GM18508 (cell line): ENCODE measurements at regions not wholly inside any gene's neighbourhood (a gene's known extent, or its start where the extent isn't known, plus 50 kb on each side); places are given as distances from the start of the nearest gene placed in this dataset.
"Not testable (repeated sequence)": the region's sequence is repeated elsewhere in the genome, so short reads cannot be mapped to it uniquely, and the experiment has no call there.

ENCODE experiments used
- ATAC-seq: cut with Tn5 transposase; IDR thresholded peaks from one replicate; pipeline ENCODE4 v1.9.1; 2021; ENCODE audit warnings: moderate number of reproducible peaks; ENCODE audit not compliant: insufficient read depth, unreplicated experiment

DNA sequence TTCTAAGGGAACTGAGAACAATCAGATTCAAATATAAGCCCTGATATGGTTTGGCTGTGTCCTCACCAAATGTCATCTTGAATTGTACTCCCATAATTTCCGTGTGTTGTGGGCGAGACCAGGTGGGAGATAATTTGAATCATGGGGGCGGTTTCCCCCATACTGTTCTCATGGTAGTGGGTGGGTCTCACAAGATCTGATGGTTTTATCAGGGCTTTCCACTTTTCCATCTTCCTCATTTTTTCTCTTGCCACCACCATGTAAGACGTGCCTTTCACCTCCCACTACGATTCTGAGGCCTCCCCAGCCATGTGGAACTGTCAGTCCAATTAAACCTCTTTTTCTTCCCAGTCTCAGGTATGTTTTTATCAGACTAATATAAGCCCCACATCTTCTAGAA is 217.8 kb downstream of the ACKR3 start:
- ATAC-seq: not testable (repeated sequence)

DNA sequence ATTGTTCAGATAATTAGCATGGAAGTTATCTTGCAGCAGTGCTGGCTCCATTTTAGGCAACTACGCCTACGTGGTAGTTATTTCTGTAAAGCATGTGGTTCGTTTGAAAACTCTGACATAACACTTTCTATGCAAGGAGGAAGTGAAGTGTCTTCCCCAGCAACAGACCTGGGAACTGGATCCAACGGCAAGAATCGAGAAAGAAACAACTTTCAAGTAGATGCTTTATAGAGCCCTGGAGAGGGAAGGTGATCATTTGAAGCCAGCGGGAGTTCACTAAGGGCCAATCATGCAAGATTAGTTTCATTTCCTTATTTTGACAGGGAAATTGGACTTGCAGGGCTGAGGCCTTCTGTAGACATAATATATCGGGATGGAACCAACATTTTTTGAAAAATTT is 218.3 kb downstream of the ACKR3 start:
- no peak for ATAC-seq

DNA sequence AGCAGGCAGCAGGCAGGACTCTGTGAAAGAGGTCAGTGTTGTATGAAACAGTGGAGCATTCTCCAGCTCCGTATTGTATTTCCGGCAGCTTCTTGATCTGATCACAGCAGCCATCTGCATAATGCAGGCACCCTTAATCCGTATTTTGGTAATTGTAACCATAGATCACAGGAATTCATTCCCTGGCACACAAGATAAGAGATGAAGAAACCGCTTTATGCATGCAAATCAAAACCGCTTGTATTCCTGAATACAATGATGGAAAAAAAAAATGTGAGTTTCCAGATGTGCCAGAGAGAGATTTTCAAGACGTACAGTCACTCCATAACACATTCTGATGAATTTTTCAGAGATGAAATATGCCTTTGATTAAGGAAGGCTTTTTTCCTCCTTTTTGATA is 221.3 kb downstream of the ACKR3 start:
- ATAC-seq: no peak

DNA sequence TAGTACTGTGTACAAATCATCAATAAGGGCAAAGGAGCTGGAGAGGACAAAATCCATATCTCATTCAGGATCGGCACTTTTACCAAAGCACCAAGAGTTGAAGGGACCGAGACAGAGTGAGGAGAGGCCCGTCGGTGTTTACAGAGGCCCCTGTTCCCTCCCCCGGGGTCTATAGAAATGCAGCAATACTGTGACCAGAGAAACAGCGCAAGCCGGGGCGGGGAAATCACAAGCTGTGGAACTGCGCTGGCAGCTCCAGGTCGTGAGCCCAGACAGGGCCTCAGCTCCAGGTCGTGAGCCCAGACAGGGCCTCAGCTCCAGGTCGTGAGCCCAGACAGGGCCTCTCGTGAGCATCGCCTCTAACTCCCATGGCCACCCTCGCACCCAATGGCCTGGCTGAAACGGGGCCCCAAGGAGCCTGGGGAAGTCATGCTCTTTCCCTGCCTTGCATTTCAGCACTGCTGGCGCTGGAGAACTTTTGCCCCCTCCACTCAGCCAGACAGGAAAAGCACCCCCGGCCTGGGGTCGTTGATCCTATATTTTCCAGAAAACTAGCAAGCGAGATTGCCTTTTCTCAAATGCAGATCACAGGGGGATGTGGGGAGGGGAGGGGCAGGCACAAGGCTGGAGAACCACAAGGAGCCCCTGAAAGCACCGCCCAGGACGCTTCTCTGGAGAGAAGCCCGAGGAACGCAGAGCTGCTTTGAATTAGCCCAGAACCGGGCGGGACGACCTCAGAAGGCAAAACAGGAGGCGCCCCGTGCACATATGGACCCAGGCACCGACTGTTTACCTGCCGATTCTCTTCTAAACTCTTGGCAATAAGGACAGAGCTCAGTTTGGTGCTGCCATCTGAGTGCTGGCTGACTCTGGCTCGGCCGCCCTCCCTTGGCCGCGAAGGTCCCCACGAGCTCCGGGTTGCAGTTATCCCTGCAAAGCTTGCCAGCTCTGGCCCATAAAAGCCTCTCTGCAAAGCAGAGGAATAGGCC is 223.7 kb downstream of the ACKR3 start:
- ATAC-seq: no peak

DNA sequence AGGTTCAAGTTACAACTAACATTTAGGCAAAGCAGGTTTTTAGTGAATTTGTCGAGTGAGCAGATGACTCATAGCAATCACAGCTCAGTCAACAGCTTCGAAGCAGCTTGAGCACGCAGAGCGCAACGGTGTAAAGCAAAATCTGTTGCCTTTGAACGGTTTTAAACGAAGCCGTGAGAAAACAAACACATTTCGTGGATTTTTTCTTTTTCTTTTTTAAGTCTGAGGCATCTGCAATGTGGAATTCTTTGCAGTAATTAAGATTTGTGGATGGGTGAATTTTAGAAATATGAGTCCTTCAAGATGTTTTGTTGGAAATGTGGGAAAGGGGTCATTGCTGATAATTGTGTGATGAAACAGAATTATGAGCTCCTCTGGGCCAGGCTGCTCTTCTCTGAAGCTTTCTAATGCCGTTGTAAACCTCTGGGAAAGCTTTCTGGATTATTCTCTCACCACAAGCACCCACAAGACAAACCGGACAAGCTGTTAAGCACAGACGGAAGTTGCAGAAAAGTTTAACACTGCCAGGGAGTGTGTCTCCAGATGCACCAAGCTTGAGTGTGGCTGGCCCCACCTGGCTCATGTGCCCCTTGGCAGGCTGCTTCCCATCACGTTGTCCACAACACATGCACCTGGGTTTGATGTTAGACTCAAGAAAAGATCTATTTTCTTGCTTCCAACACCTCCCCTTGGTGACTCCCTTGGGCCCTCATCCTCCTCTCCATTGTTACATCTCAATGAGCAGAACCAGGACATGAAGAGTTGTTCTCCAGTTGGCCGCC is 224.7 kb downstream of the ACKR3 start:
- ATAC-seq: no peak

DNA sequence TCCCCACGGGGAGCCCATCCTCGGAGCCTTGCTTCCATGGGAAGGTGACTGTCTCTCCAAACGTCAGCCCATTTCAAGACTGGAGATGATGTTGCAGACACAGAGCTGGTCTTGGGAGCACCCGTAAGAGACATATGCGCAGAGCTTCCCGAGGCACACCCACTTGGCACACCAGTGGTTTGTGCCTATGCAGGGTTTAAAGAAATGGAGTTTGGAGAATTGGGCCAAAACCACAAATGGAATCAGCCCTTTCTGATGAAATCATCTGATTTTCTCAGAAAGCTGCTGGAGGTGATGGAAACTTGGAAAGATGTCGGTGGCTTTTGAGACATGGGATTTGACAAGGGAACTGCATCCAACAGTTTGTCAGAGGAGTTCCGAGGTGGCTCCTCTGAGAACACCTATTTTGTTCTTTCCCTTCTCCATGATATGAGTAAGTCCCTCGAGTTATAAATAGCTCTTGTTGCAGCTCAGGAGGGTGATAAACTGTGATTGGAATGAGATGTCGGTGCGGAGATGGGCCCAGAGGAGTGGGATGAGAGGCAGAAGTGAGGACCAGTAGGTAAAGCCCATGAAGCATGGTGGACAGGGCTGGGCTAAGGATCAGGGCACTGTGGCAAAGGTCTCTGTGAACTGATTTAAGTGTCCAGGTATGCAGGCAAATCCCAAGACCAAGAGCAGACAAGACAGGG is 225.7 kb downstream of the ACKR3 start:
- no peak for ATAC-seq

DNA sequence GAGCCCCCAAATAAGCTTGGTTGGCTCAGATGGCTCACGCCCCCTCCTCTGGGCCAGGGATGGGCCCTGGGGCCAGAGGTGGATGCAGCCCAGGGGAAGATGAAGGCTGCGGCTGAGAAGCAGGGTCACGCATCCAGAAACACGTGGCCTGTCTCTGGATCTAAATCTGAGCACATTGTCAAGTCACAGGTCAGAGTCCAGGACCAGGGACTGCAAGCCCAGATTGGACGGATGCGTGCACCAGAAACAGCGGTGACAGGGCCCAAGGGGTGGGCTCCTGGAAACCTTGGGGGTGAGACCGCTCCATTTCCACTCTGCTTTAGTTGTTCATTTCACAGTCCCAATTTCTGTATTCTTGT is 226.2 kb downstream of the ACKR3 start:
- no peak for ATAC-seq

DNA sequence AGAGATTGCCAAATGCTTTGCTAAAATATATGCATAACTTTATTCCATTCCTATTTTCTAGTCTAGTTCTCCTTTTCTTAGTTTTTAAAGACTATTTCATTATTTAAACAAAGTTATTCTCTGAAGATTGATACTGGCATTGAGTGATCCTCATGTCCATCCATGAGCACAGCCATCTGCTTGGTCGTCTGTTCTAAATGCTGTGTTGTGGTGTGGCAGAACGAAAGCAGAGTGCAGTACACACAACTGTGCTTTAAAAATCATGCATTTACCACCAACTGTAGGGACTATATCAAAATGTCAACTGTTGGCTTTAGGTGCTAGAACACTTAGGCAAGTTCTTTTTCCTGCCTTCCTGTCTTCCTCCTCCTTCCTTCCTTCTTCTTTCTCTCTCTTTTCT is 226.6 kb downstream of the ACKR3 start:
- ATAC-seq: no peak

DNA sequence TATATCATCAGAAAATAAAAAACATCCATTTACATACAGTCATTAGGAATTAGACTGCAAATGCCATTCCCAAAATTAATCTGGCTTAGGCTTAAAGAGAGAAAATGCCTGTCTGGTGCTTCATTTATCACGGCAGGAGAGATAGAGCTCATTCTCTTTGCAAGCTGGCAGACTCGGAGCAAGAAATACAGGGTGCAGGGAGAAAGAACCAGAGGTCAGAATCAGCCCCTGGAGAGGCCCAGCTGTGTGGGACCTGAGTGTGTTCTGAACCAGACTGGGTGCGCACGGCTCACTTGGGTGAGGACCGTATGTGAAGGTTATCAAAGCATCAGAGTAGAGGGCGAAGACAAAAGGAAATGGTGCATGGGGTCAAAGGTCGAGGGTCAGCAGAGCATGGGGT is 227.8 kb downstream of the ACKR3 start:
- no peak for ATAC-seq

DNA sequence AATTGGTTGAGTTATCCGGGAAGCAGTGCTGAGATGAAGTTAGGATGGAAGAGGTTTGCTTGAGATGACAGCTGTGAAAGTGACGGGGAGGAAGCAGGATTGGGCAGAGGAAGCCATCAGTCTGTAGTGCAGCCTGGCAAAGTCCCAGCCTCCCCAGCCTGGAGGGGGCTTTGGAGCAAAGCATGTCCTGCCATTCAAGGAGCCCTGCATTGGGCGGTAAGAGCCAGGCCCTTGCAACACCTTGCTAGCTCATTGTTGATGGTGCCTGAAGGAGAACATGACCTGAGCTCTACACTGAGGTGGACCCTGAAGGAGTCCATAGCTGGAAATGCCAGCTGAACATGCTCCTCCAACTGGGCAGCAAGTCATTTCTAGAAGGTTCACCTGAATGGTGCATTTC is 228.9 kb downstream of the ACKR3 start:
- no peak for ATAC-seq

DNA sequence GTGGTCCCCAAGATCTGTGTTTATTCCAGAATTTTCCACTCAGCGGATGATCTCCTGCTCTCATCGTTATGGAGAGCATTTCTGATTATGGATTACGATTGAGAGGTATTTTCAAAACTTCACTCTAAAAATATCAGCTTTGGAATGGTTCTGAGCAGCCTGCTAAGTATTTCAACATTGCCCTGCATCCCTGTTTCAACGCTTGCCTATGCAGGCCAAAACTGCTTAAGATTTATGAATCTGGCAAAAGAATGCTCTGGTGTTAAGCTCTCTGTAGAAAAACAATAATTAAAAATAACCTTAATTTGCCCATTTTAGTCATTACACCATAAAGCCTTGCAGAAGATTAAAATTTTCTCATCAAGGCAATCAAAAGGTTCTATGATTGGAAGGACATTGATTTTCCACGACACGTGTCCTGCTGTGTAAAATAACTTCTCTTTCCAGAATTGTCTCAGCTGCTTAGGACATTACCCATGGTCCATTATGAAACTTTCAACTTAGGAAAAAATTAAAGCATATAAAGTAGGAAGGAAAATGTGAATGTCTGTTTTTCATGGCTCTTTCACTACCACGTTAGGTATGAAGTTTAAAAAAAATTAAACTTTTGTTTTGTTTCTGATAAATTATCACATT is 229.9 kb downstream of the ACKR3 start:
- ATAC-seq: no peak

DNA sequence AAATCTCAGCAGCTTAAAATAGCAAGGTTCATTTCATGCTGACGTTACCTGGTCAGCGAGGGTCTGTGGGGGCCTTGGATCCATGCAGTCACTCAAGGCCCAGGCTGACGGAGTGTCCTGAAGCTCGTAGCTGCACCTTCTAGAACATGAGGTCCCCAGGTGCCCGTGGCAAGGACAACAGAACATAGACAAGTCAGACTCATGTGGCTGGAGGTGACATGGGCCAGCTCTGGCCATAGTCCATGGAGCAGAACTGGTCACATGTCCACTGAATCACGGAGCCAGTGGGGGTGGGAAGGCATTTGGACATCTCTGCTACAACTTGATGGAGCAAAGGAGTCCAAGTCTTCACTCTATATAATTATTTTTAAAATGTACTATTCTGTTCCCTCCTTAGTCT is 233.2 kb downstream of the ACKR3 start:
- no peak for ATAC-seq

DNA sequence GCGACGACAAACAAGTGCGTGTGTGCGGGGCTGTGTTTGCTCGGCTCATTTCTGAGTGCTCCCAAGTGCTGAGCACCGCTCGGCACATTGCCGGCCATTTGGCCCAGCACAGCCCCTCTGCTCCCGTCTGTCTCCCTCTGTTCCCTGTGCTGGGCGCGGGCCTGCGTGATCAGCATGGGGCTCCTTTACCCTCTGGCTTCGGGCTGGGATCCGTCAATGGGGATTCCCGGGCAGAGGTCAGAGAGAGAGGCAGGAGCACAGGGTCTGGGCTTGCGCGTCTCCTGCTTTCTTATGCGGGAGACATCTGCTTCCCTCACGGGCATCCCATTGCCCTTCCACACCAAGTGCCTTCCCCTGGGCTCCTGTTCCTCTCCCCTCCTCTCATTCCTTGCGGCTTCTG is 234.0 kb downstream of the ACKR3 start:
- no peak for ATAC-seq

DNA sequence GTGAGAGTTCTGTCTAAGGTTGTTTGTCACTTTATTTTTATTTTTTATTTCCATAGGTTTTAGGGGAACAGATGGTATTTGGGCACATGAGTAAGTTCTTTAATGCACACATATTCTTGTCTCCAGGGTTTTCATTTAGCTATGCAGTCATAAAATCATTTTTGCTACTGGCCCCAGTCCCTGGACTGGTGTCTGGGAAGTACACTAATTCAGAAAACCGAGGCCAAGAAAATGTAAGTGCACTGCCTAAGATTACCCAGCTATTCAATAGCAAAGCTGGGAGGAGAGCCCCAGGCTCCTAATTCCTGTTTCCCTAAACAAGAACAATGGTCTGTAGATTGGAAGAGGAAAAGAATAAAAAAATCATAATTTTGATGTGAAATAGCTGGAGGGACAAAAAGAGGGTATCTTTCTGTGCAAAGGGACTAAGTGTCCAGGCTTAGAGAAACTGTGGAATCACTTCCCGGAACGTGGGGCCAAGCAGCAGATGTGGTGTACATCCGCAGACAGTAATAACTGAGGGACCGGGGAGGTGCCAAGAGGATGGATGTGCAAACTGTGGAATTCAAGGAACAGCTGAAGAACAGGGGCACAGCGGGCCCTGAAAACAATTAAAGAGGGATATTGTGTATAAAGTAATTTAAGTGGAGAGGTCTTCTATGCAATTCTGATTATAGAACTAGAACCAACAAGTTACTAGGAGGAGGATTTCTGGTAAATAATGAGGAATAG is 236.3 kb downstream of the ACKR3 start:
- ATAC-seq: no peak

DNA sequence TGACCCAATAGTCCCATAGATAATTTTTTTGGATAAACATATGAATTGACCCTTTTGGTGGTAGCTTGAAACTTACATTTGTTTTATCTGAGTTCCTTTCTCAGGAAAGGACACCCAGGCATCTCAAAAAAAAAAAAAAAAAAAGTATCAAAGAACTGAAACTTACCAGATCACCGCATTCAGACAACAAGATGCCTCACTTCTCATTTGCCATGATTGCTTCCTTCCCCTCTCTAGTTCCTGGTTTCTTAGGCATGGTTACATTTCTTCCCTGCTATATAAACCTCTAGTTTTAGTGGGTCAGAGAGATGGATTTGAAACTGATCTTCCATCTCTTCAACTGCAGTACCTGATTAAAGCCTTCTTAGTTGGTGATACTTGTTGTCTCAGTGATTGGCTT is 240.1 kb downstream of the ACKR3 start:
- no peak for ATAC-seq

DNA sequence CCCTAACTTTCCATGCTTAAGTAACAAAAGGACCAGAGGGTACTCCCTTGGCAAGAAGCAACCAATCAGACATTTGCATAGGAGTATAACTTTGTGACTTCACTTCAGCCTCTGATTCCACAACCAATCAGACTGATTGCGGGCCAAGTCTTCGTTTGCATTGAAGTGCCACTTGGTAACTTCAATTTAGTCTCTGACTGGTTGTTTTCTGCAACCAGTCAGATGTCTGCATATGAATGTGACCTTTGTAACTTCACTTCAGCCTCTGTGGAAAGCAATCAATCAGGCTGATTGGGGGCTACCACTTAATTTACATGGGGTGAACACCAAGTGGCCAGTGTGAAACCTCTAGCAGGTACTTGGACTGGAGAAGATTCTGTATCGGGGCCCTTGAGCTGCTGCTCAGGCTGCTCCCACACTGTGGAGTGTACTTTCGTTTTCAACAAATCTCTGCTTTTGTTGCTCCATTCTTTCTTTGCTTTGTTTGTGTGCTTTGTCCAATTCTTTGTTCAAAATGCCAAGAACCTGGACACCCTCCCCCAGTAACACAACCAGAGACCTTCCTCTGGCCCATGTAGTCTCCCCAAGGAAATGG is 241.5 kb downstream of the ACKR3 start:
- ATAC-seq: no peak

DNA sequence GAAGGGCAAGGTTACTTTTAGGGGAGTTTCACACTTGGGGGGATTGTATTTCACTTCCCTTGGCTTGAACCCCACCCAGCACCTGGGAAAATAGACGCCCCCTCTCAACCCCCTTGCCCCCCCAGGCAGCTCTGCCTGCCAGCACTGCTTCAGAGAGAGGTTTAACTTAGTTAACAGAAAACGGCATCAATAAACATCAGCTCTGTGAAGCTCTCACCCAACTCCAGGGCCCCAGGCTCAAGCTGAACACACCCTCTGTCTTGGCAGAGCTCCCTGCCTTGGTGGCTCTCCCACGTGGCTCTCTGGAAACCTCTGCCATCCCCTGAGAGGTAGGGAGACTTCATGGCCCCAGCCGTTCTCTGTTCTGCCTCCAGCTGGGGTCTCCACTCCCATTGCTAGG is 244.1 kb downstream of the ACKR3 start:
- no peak for ATAC-seq

DNA sequence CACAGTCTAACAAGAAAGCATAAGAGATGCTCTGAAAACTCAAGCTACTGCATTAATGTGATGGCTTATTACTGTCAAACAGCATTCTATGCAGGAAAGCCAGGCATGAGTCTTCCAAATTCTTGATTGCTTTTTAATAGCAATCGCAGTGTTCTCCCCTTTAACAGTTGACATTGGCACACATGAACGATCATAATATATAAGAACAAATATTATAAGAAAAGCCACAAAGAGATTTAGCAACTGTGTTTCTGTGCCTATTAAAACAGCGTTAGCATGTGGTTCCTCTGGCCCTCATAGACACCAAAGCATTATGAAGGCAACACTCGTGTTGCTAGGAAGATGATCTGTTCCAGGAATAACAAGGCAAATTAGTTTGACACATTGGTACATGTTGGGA is 245.0 kb downstream of the ACKR3 start:
- no peak for ATAC-seq

DNA sequence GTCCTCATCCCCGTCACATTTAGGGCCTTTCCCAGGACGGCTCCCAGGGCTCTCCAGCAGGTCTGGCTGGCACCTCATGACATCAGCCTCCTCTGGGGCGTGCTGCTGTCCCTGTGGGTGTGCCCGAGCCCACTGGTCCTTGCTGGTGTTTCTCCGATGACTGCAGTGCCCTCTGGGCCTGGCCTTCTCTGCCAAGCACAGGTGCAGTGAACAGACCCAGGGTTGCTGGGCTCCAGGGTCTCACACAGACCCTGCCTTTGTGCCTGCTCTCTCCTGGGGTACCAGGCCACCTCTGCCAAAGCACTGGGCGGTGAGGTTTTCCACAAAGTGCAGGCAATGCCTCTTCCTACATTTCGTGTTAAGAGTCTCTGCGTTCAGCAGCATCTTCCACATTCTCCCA is 246.1 kb downstream of the ACKR3 start:
- ATAC-seq: no peak
